22Rv1 (cell line): ENCODE measurements at regions not wholly inside any gene's neighbourhood (a gene's known extent, or its start where the extent isn't known, plus 50 kb on each side); places are given as distances from the start of the nearest gene placed in this dataset.

Experiments used
- ZFX ChIP-seq: fragments of 450-650 bp; IDR thresholded peaks from 2 replicates; pipeline ENCODE4 v1.6.1; 2017; ENCODE audit warnings: antibody characterized with exemption, borderline replicate concordance
- TF ChIP-seq, protein P1 (sequence below): fragments of 450-650 bp; IDR thresholded peaks from 2 replicates; pipeline ENCODE4 v1.5.1; 2017; ENCODE audit warnings: mild to moderate bottlenecking

DNA sequence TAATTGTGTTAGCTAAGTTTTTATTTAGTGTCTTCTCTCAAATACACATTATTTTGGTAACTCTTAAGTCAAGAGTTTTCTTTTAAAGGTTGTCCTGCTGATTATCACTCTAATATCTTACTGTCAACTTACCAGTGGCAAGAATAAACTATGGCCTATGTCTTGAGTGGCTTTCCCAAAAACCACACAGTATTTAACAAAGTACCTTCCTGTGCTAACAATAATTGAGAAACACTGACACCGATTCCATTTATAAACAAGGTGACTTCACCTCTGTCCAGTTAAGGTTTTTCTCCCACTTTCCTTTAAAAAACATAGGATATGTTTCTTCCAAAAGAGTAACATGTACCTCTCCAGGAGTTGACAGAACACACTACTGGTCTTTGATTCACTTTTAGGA is 234.3 kb upstream of the CD96 start:
- TF ChIP-seq, protein P1, sequence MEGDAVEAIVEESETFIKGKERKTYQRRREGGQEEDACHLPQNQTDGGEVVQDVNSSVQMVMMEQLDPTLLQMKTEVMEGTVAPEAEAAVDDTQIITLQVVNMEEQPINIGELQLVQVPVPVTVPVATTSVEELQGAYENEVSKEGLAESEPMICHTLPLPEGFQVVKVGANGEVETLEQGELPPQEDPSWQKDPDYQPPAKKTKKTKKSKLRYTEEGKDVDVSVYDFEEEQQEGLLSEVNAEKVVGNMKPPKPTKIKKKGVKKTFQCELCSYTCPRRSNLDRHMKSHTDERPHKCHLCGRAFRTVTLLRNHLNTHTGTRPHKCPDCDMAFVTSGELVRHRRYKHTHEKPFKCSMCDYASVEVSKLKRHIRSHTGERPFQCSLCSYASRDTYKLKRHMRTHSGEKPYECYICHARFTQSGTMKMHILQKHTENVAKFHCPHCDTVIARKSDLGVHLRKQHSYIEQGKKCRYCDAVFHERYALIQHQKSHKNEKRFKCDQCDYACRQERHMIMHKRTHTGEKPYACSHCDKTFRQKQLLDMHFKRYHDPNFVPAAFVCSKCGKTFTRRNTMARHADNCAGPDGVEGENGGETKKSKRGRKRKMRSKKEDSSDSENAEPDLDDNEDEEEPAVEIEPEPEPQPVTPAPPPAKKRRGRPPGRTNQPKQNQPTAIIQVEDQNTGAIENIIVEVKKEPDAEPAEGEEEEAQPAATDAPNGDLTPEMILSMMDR, result no peak
- TF ChIP-seq ZFX, result no peak
